SU-DHL-6 (cell line): ENCODE measurements at regions not wholly inside any gene's neighbourhood (a gene's known extent, or its start where the extent isn't known, plus 50 kb on each side); places are given as distances from the start of the nearest gene placed in this dataset.

Experiments used
- CTCF ChIP-seq: fragments of 200-600 bp; sonication (generic); IDR thresholded peaks from one replicate; pipeline ENCODE4 v1.5.1; 2017; ENCODE audit warnings: antibody characterized with exemption, mild to moderate bottlenecking, low read length, moderate library complexity; ENCODE audit not compliant: insufficient read depth, poor library complexity, severe bottlenecking
- EZH2phosphoT487 ChIP-seq: fragments of 200-600 bp; sonication (generic), shearing (Covaris generic); conservative IDR thresholded peaks from 2 replicates; pipeline ENCODE4 v1.6.1; 2018; ENCODE audit warnings: mild to moderate bottlenecking, antibody characterized with exemption, low read length, moderate library complexity, mixed read lengths

GRCh38 chr4:57444671-57445070, 334.5 kb upstream of the IGFBP7 start:
- TF ChIP-seq CTCF (no peak), EZH2phosphoT487 (no peak)
